Fibroblast of the aortic adventitia (primary cell): ENCODE measurements at regions not wholly inside any gene's neighbourhood (a gene's known extent, or its start where the extent isn't known, plus 50 kb on each side); places are given as distances from the start of the nearest gene placed in this dataset.
"Not testable (repeated sequence)": the region's sequence is repeated elsewhere in the genome, so short reads cannot be mapped to it uniquely, and the experiment has no call there.

Experiments
- DNase-seq: peaks from one replicate; pipeline ENCODE4 v3.0.0-alpha.2; 2010; ENCODE audit warnings: low read depth
- H3K4me3 ChIP-seq: 2 replicates; pipeline ENCODE4 v1.5.1; 2011; ENCODE audit warnings: low read depth, mild to moderate bottlenecking, control low read depth, low read length, moderate library complexity
- CTCF ChIP-seq: IDR thresholded peaks from 2 replicates; pipeline ENCODE4 v1.5.1; 2011; ENCODE audit warnings: mild to moderate bottlenecking, low read length, control low read depth, inconsistent platforms; ENCODE audit not compliant: insufficient read depth

- TF ChIP-seq CTCF, result no peak
- no peak for DNase-seq
- H3K4me3 ChIP-seq, result no peak overlapping the region
Observed at GRCh38 chr9:12290166-12290869, 402.9 kb upstream of the TYRP1 start.

GRCh38 chr9:12305211-12305610 lies 388.0 kb upstream of the TYRP1 start:
- no peak for DNase-seq
- H3K4me3 ChIP-seq, result no peak overlapping the region
- TF ChIP-seq CTCF, result no peak

GRCh38 chr9:12314589-12314988 lies 378.6 kb upstream of the TYRP1 start:
- no peak overlapping the region for H3K4me3 ChIP-seq
- no peak for DNase-seq
- no peak for TF ChIP-seq CTCF

GRCh38 chr9:12318732-12319685 lies 374.2 kb upstream of the TYRP1 start:
- no peak for TF ChIP-seq CTCF
- no peak for DNase-seq
- no peak overlapping the region for H3K4me3 ChIP-seq

GRCh38 chr9:12329623-12329985 lies 363.6 kb upstream of the TYRP1 start:
- DNase-seq, result no peak
- no peak overlapping the region for H3K4me3 ChIP-seq
- TF ChIP-seq CTCF, result no peak

- not testable (repeated sequence) for H3K4me3 ChIP-seq, DNase-seq
Observed at GRCh38 chr9:12333966-12334365, 359.2 kb upstream of the TYRP1 start.

- no peak overlapping the region for H3K4me3 ChIP-seq
- no peak for DNase-seq
Observed at GRCh38 chr9:12350775-12351174, 342.4 kb upstream of the TYRP1 start.

More at GRCh38 chr9:12350775-12351174, 342.4 kb upstream of the TYRP1 start:
- TF ChIP-seq CTCF, result no peak
